ENCODE measurements at regions not wholly inside any gene's neighbourhood (a gene's known extent, or its start where the extent isn't known, plus 50 kb on each side); places are given as distances from the start of the nearest gene placed in this dataset.

DNA sequence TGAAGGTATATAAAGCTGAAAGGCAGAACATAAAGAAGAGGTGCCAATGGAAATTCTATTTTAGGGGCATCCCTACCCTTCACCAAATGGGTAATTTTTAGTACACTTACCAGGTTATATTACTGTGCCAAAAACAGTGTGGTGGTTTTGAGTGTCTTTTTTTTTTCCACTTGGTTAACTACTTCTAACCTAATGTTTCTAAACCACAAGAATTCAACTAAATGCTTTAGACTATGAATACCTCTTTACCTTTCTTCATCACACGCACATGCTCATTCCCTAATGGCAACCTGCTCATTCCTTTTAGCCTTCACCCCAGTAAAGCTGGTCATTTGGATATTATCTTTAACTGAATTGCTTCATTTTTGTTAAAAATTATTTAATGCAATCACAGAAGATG is 215.6 kb downstream of the PIK3R1 start:
- DNase-seq (ENCODE audit: low spot score): no peak

- no peak for DNase-seq (ENCODE audit: low spot score)
Measured at GRCh38 chr5:68431601-68432337, 216.2 kb downstream of the PIK3R1 start.

- no peak for DNase-seq (ENCODE audit: low spot score)
Measured at GRCh38 chr5:68432682-68433081, 217.1 kb downstream of the PIK3R1 start.

DNA sequence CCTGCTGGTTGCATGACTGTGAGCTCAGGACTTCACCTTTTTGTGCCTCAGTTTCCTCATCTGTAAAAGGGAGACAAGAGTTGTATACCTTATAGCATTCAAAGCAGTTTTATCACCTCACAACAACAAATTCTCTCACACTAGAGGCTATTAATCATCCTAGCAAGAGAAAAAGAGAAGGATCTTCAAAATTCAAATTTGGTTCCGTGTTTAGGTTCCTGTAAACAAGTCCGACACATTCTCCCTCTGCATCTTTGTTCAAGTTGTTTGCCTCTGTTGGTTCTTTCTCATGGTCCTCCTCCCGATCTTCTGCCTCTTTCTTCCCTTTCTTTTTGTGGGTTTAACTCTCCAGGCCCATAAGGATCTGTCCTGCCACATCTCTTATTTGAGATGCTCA is 218.0 kb downstream of the PIK3R1 start:
- DNase-seq (ENCODE audit: low spot score): no peak

DNA sequence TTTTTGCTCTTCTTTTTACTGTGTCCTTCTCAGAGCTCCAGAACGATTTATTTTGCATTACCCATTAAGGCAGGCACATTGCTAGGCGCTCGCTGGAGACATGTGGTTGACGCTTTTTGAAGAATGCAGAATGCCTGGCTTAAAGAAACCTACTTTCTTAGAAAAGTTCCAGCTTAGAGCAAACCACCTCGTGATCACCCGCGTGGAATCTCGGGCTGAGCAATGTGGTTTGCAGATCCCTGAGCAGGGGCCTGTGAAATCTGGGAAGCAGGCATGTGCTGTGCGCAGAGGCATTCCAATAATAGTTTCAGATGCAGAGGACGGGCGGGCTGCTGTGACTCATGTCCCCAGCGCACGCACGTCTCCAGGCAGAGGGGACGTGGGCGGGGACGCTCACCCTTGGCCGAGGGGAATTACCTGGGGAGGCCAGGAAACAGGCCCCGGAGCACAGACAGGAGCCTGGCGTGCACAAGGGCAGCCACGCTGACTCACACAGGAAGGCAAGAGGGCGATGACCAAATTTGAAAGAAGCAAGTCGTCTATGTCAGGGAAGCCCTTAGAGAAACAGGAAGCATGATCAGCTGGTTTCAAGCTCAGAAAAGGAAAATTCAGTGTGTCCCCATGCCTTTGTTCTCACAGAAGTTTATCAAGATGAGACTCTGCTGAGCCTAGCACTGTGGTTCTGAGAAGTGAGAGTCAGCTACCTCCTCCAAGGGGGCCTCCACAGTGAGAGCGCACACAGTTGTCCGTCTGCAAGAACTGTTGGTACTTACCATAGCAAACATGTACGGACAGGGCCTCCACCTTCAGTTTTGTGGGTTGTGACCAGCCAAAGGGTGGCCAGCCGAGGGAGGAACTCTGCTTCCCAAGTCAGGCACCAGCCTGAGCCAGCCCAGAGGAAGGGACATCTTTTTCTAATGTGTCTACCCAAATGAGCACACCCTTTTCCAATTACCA is 218.6 kb downstream of the PIK3R1 start:
- DNase-seq (ENCODE audit: low spot score): peak; percentile 60

DNA sequence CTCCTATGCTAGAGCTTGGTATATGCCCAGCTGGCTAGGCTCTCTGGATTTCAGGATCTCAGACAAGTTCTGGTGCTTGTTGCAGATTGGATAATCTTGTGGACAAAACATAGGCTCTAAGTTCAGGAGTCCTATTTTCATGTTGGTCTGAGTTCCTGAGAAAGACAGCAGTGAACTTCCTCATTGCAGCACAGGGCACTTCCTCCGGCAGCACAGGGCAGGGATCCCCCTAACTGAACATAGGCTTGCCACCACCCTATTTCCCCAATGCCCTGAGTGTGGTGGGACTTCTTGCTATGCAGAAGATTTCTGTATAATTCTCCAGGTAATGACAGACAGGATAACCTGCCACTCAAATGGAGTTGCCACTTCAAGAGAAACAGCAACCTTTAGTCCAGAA is 220.1 kb downstream of the PIK3R1 start:
- no peak for DNase-seq (ENCODE audit: low spot score)

GRCh38 chr5:68436686-68437520 is 221.3 kb downstream of the PIK3R1 start:
- no peak for DNase-seq (ENCODE audit: low spot score)

GRCh38 chr5:68438876-68439275 is 223.3 kb downstream of the PIK3R1 start:
- DNase-seq (ENCODE audit: low spot score): no peak

DNA sequence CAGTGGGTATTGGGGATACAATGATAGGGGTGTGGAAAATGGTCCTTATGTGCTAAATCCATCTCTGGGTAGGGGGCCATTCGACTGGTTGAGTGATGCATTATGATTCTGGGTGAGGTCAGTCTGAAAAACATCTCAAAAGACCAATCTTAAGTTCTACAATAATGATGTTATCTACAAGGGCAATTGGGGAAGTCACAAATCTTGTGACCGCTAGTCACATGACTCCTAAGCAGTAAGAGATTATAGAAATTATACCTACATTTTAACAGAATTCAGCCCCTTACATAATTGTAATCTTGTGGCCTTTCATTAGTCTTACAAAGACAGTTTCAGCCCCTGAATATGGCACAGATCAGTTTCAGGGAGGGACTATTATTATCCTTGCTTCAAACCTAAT is 224.7 kb downstream of the PIK3R1 start:
- no peak for DNase-seq (ENCODE audit: low spot score)

DNA sequence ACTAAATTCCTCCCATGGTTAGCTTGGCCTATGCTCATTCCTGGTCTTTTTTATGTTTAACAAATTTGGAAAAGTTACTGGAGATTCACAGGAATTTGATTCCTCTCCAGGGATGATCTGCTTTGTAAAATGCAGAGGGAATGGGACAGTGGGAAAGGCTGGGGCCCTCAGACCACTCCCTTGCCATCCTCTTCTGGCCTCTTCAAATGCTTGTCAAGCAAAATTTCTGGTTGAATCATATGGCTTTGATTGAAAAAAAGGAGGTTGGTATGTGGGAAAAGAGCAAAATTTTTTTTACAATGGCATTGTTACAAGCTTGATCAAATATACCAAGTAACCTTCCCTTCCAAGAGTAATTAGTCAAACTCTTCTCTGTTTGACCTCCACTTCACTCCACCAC is 225.1 kb downstream of the PIK3R1 start:
- DNase-seq (ENCODE audit: low spot score): no peak

- DNase-seq (ENCODE audit: low spot score): no peak
Measured at GRCh38 chr5:68441309-68442073, 225.9 kb downstream of the PIK3R1 start.

DNA sequence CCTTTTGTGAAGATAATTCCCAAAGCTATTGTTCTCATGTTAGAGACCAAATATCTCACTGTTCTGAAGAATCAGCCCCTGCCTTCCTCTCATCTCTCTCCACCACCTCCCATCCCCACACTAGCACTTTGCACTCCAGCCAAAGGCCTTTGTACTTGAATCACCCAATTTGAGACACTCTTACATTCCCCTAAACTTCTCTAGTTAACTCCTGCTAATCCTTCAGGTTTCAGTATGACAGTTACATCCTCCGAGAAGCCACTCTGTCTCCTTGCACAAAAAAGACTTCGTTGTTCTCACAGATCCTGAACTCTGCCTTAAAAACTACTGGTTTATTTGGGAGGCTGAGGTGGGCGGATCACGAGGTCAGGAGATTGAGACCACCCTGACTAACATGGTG is 227.5 kb downstream of the PIK3R1 start:
- DNase-seq (ENCODE audit: low spot score): no peak

DNA sequence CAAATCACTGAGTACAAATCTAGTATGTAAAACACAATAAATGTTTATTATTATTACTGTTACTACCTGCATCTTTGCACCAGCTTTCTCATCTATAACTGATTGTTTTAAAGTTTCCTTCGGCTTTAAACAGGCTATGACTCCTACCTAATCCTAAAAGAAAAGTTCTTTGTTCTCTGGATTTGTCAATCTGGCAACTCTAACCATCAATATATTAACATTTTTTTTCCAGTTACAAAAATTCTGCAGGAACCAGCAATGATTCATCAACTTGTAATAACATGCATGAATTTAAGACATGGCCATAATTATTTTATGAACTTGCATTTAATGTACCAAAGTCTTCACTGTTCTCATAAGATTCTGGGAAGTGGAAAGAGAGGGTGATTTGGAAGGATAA is 228.5 kb downstream of the PIK3R1 start:
- DNase-seq (ENCODE audit: low spot score): no peak

GRCh38 chr5:68444833-68445232 is 229.3 kb downstream of the PIK3R1 start:
- DNase-seq (ENCODE audit: low spot score): no peak

DNA sequence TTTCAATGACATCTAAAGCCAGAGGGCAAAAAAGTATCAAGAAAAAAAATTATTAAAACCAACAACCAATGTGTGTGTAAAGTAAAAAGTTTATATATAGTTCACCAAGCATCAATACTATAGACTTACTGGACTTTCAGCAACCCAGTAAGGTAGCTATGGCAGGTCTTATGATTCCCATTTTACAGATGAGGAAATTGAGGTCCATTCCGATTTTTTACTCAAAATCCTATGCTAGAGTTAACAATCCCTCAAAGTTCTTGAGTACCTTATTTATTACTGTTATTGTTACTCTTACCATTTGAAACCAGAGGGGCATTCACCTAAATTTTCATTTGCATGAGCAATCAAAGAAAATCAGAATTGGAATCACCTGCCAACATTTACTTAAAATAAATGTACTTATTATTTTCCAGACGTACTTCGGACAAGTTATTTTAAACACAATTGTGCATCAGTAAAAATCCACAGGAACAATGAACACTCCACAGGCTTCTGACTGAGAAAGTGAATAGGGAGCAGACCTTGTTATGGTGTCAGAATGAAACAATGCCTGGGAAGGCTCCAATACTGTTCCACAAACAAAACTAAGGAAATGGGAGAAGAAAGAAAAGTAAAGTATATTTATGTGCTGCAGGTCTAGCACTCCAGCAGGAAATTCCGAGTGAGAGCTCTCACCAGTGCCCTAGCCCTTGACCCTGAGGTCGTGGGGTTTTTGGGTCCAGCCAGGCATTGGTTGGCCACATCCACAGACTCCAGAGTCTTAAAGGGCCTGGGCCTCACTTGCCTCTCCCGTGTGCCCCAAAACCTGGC is 229.9 kb downstream of the PIK3R1 start:
- no peak for DNase-seq (ENCODE audit: low spot score)

DNA sequence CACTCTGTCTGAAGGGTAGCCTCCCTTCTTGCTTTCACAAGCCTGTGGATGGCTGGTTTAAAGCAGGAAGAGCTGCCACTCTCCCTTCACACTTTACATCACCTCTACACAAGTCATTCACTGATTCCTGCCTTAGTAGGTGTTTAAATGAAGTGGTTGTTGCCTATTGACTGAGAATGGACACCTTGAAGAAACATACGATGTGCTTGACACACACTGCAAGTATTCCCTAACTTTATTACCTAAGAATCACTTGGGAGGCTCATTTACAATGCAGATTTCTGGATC is 230.5 kb downstream of the PIK3R1 start:
- no peak for DNase-seq (ENCODE audit: low spot score)

DNA sequence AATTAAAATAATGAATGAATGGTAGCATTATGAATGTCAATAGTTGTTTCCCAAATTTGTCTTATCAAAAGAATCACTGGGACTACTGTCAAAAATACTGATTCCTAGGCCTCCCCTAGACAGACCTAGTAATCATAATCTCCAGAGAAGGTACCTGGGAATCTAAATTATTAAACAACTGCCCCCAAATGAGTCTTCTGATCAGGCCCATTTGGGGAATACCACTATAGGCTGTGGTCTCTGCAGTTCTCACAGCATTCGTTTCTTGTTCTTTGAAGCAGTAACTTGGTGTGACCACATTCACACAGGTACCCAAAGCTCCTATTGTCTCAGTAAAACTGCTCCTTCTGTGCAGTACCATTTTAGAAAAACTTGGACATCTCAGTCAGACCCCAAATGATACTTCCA is 230.9 kb downstream of the PIK3R1 start:
- DNase-seq (ENCODE audit: low spot score): no peak

DNA sequence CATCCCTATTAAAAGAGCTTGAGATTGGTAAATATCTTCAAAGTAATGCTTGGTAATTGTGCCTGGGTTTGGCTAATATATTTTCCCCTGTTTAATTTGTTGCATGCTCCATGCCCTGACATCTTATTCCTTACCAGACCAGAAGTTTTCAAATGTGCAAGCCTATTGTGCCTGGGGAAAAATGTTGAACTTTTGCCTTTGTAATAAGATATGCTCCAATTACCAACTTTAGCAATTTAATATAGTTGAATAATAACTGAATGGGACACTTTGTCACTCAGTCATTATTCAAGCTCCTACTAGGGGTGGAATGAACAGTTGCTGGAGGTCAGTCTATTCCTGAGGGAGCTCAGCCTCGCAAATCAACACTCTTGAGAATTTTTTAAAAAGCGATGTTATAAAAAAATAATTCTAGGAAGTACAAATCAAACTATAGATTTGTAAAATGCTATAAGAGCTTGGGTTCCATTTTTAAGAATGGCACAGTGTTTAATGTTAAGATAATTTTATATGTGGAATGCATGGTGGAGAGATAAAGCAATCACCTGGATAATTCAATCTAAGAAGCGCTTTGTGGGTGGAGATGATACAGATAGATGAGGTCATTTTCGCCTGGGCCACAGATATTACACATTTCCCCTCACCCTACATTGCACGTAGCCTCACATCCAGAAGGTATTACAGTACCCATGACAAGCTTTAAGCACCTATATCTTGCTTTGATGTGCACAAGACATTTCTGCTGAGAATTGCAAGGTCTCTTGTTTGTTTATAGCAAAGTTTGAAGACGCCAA is 231.8 kb downstream of the PIK3R1 start:
- DNase-seq (ENCODE audit: low spot score): no peak

GRCh38 chr5:68449380-68449779 is 233.8 kb downstream of the PIK3R1 start:
- no peak for DNase-seq (ENCODE audit: low spot score)

DNA sequence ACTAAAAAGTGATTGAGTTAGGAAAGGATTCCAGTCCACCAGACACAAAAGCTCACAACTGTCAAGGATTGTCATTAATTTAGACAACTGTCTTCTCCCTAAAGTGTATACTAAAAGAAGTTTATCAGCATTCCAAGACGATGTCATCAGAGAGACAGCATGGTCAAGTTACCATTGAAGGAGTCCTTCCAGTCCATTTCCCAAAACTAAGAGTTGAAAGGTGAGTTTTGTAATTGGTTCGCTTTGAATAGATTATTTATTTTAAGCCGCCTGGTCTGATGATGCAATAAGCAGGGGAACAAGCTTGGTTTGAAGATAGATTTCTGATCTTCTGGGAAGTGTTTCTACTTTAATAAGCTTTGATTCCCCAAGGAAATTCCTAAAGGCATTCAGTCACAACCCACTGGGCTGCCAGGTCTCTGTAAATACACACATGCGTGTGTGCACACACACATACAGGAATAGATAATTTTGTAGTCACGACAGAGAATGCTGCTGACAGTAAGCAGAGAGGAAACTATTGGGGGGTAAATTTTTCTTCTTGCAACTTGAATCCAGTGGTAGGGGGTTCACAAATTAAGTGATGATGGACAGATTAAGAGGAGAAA is 234.8 kb downstream of the PIK3R1 start:
- no peak for DNase-seq (ENCODE audit: low spot score)
